CD8-positive, alpha-beta memory T cell (primary cell): ENCODE measurements at regions not wholly inside any gene's neighbourhood (a gene's known extent, or its start where the extent isn't known, plus 50 kb on each side); places are given as distances from the start of the nearest gene placed in this dataset.

ENCODE experiments used
- CTCF ChIA-PET: fragments of 350-600 bp; sonication (Branson Sonifier 250); formaldehyde crosslinking; loops from one replicate; lab custom pipeline; 2021; ENCODE audit warnings: antibody characterized with exemption; lab: Charles Lee
- POLR2A ChIA-PET: fragments of 350-600 bp; sonication (Branson Sonifier 250); formaldehyde crosslinking; loops from one replicate; lab custom pipeline; 2021; ENCODE audit warnings: antibody characterized with exemption; lab: Charles Lee
- DNase-seq, 5 donors: peaks; one replicate each; pipeline versions ENCODE4 v3.0.0 to v3.0.0-alpha.2; 2020 to 2022; ENCODE audit warnings: mixed read lengths in 1 of 5
- H3K27ac ChIP-seq: one replicate; pipeline ENCODE4 v1.7.0; 2013; ENCODE audit warnings: low read depth, mild to moderate bottlenecking, low read length, moderate library complexity
- H3K27me3 ChIP-seq: 2 replicates; pipeline ENCODE4 v1.7.0; 2013; ENCODE audit warnings: low read length, mild to moderate bottlenecking; ENCODE audit not compliant: insufficient read depth, poor library complexity, severe bottlenecking
- H3K36me3 ChIP-seq: 2 replicates; pipeline ENCODE4 v1.7.0; 2013; ENCODE audit warnings: mild to moderate bottlenecking, low read length, moderate library complexity; ENCODE audit not compliant: insufficient read depth
- H3K4me1 ChIP-seq: 2 replicates; pipeline ENCODE4 v1.7.0; 2013; ENCODE audit warnings: mild to moderate bottlenecking, low read length, moderate library complexity; ENCODE audit not compliant: insufficient read depth
- H3K4me3 ChIP-seq: 2 replicates; pipeline ENCODE4 v1.7.0; 2013; ENCODE audit warnings: mild to moderate bottlenecking, low read length
- H3K9me3 ChIP-seq: 2 replicates; pipeline ENCODE4 v1.7.0; 2013; ENCODE audit warnings: mild to moderate bottlenecking, low read length
- H3K27ac Mint-ChIP-seq, 8 donors: one replicate each; pipeline ENCODE4 v1.8.0; 2020 to 2021; ENCODE audit warnings: mixed read lengths in 8 of 8, mild to moderate bottlenecking in 6 of 8, inconsistent platforms in 3 of 8, moderate library complexity in 3 of 8
- H3K27me3 Mint-ChIP-seq, 2 donors: one replicate each; pipeline ENCODE4 v1.8.0; 2020 to 2021; ENCODE audit warnings: mixed read lengths in 2 of 2, mild to moderate bottlenecking in 1 of 2, moderate library complexity in 1 of 2
- H3K36me3 Mint-ChIP-seq, 3 donors: one replicate each; pipeline ENCODE4 v1.8.0; 2020 to 2021; ENCODE audit warnings: mixed read lengths in 3 of 3, inconsistent platforms in 1 of 3, mild to moderate bottlenecking in 1 of 3
- H3K4me1 Mint-ChIP-seq, 3 donors: one replicate each; pipeline ENCODE4 v1.8.0; 2020 to 2021; ENCODE audit warnings: mixed read lengths in 3 of 3, inconsistent platforms in 1 of 3, mild to moderate bottlenecking in 1 of 3
- H3K4me3 Mint-ChIP-seq, 7 donors: one replicate each; pipeline ENCODE4 v1.8.0; 2020 to 2021; ENCODE audit warnings: mixed read lengths in 7 of 7, mild to moderate bottlenecking in 6 of 7, moderate library complexity in 4 of 7, inconsistent platforms in 2 of 7
- H3K9me3 Mint-ChIP-seq, 5 donors: one replicate each; pipeline ENCODE4 v1.8.0; 2020 to 2022; ENCODE audit warnings: mixed read lengths in 5 of 5, mild to moderate bottlenecking in 3 of 5, moderate library complexity in 2 of 5, inconsistent platforms in 1 of 5

DNA sequence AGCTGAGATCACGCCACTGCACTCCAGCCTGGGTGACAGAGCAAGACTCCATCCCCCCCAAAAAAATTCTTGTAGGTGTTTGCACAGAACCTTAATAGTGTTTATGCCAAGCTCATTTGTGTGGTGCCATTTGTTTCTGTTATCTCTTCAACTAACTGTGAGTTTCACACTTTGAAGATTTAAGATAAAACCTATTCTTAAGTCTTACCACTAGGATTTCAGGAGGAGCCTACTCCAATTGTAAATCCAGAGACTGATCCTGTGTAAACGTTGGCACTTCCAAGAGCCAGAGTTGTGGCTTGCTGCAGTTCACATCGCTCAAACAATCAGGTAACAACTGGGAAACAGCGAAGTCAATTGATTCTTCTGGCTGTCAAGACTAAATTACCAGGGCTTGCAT lies 242.4 kb upstream of the SATB1 start:
- no peaks in the 10 kb centered on the region for H3K27me3 ChIP-seq
- peaks cover 2 to 12% (median 9%) of the 10 kb centered on the region in 3 donors for H3K4me1 Mint-ChIP-seq
- no peaks in the 10 kb centered on the region for H3K36me3 ChIP-seq
- peaks cover 3% of the 10 kb centered on the region for H3K4me1 ChIP-seq
- H3K4me3 Mint-ChIP-seq: no peak overlapping the region
- peaks cover 0 to 8% (median 0%) of the 10 kb centered on the region in 3 donors for H3K36me3 Mint-ChIP-seq
- H3K27me3 Mint-ChIP-seq: no peaks in the 10 kb centered on the region
- H3K9me3 ChIP-seq: no peaks in the 10 kb centered on the region
- no peak overlapping the region for H3K27ac Mint-ChIP-seq
- no peaks in the 10 kb centered on the region for H3K9me3 Mint-ChIP-seq
- DNase-seq: no peak
- no peak overlapping the region for H3K27ac ChIP-seq
- CTCF ChIA-PET: no interaction called here
- POLR2A ChIA-PET: no interaction called here
- no peak overlapping the region for H3K4me3 ChIP-seq

DNA sequence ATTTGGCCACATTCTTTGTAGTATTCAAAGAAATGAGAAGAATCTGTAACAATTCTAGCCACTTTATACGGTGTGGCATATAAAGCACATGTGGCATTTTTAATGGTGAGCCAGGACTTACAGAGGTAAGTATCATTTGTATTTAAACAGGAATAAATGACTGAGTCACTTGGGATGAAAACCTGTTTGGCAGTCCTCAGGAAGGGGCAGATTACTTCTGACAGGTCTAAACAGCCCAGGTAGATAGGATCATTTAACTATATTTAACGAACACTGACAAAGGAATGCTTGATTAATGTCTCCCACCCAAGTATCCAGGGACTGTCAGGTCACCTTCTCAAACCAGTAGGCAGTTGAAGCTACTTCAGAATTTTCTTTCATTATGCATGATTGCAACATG lies 241.5 kb upstream of the SATB1 start:
- Mint-ChIP-seq H3K27ac (no peak overlapping the region), H3K9me3 (no peaks in the 10 kb centered on the region), H3K36me3 (peaks cover 0 to 8% (median 0%) of the 10 kb centered on the region in 3 donors), H3K27me3 (no peaks in the 10 kb centered on the region), H3K4me3 (no peak overlapping the region), H3K4me1 (peaks cover 0 to 12% (median 8%) of the 10 kb centered on the region in 3 donors)
- DNase-seq: no peak
- H3K36me3 ChIP-seq: no peaks in the 10 kb centered on the region
- ChIA-PET POLR2A (no interaction called here), CTCF (no interaction called here)
- H3K9me3 ChIP-seq: no peaks in the 10 kb centered on the region
- no peaks in the 10 kb centered on the region for H3K4me1 ChIP-seq
- H3K4me3 ChIP-seq: no peak overlapping the region
- H3K27me3 ChIP-seq: no peaks in the 10 kb centered on the region
- H3K27ac ChIP-seq: no peak overlapping the region

DNA sequence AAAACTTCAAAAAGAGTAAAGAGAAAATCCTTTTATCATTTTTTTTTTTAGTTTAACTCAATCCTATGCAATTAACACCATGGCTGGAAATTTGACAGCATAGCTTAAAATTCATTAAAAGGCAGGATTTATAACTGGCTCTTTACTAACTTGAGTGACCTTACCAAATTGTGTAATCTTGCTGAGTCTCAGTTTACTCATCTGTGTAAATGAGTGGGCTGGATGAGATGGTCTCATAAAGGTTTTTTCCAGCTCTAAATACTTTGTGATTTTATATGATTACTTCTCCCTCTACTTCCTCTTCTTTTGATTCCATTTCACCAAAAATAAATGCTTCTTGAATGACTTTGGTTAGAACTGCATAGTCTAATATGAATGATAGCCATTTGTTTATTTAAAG lies 234.9 kb upstream of the SATB1 start:
- no peaks in the 10 kb centered on the region for H3K9me3 Mint-ChIP-seq
- H3K27ac ChIP-seq: no peak overlapping the region
- H3K4me1 Mint-ChIP-seq: peaks cover 24 to 43% (median 35%) of the 10 kb centered on the region in 3 donors
- no peaks in the 10 kb centered on the region for H3K27me3 ChIP-seq
- H3K9me3 ChIP-seq: no peaks in the 10 kb centered on the region
- no peak for DNase-seq
- peaks cover 0 to 15% (median 0%) of the 10 kb centered on the region in 3 donors for H3K36me3 Mint-ChIP-seq
- peaks cover 26% of the 10 kb centered on the region for H3K4me1 ChIP-seq
- no peak overlapping the region for H3K4me3 Mint-ChIP-seq
- H3K27me3 Mint-ChIP-seq: no peaks in the 10 kb centered on the region
- H3K36me3 ChIP-seq: no peaks in the 10 kb centered on the region
- ChIA-PET POLR2A (no interaction called here), CTCF (interaction anchor here (1.0 kb wide), 1 partner anchor 100 kb away, joined by 4 read pairs; no protein-coding TSS in a partner anchor)
- H3K27ac Mint-ChIP-seq: no peak overlapping the region
- H3K4me3 ChIP-seq: no peak overlapping the region

DNA sequence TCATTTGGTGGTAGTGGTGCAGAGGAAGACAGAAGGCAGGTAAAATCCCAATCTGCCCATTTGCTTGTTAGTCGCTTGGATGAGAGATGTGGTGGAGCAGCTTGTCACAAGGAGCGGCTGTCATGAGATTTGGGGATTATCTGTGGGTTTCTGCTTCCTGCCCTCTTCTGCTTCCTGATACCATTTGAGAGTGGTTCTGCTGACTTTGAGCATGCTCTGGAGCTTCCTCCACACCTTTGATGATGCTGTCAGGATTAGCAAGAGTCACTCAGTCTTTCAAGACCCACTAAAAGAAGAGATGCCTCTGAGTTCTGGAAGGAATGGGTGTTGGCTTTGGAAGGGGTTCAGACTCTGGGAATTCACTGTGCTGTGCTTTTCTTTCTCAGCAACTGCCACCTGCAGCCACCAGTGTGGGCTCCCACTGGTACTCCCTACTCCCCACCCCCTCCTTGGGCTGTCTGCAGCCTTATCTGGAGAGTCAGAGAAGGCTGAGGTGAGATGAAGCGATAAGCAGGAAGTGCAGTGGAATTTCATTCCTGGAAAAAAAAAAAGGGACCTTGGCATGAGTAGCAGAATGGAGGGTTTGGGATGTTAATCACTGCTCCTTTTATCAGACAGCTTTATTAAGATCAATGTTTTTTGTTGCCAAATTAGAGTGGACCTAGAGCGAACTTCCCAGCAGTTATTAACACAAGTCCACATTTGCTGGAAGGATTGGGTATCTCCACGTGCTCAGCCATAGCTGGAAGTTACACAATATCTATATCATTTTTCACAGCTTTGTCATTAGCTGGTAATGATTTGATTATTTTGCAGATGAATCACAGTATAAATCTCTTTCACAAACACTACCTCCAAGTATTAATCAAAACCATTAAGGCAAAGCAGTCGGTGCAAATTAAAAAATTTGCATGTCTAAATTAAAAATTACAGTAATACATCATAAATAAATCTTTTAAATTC lies 233.0 kb upstream of the SATB1 start:
- no peaks in the 10 kb centered on the region for H3K27me3 ChIP-seq
- DNase-seq: peak in 1 of 5 donors; percentile 13
- peaks cover 26% of the 10 kb centered on the region for H3K4me1 ChIP-seq
- no peak overlapping the region for H3K27ac ChIP-seq
- H3K36me3 Mint-ChIP-seq: peaks cover 0 to 9% (median 0%) of the 10 kb centered on the region in 3 donors
- H3K27me3 Mint-ChIP-seq: no peaks in the 10 kb centered on the region
- CTCF ChIA-PET: interaction anchor here (1.1 kb wide), 1 partner anchor 100 kb away, joined by 6 read pairs; no protein-coding TSS in a partner anchor
- H3K4me3 Mint-ChIP-seq: peak overlapping the region in 1 of 7 donors; percentile 50
- no peaks in the 10 kb centered on the region for H3K36me3 ChIP-seq
- peaks cover 24 to 43% (median 35%) of the 10 kb centered on the region in 3 donors for H3K4me1 Mint-ChIP-seq
- H3K9me3 ChIP-seq: no peaks in the 10 kb centered on the region
- POLR2A ChIA-PET: no interaction called here
- H3K9me3 Mint-ChIP-seq: no peaks in the 10 kb centered on the region
- H3K4me3 ChIP-seq: no peak overlapping the region
- H3K27ac Mint-ChIP-seq: peak overlapping the region in 2 of 8 donors; percentile 2 to 61

DNA sequence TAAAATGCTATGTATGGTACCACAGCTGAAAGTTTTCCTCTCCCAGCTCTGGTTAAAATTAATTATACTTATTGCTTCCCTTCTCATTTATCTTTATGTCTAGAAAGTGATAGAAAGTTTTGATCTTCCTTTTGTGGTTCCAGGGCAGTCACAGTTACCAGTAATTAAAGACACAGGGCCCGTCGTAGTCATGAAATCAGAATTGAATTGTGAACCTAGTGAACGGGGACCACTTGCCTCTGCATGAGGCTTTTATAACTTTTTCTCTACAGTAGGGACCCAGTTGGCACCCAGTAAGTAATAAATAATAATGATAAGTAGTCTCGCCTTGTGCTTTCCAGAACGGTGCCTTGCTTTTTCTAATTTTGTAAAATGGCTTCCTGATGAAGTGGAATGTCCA lies 231.7 kb upstream of the SATB1 start:
- no peaks in the 10 kb centered on the region for H3K36me3 ChIP-seq
- H3K4me3 ChIP-seq: no peak overlapping the region
- no peaks in the 10 kb centered on the region for H3K9me3 ChIP-seq
- H3K27me3 Mint-ChIP-seq: no peaks in the 10 kb centered on the region
- no peaks in the 10 kb centered on the region for H3K27me3 ChIP-seq
- no peak overlapping the region for H3K27ac ChIP-seq
- CTCF ChIA-PET: no interaction called here
- peak overlapping the region in 1 of 8 donors; percentile 20 for H3K27ac Mint-ChIP-seq
- H3K4me1 Mint-ChIP-seq: peaks cover 24 to 41% (median 34%) of the 10 kb centered on the region in 3 donors
- no peak overlapping the region for H3K4me3 Mint-ChIP-seq
- peaks cover 0 to 7% (median 0%) of the 10 kb centered on the region in 3 donors for H3K36me3 Mint-ChIP-seq
- H3K9me3 Mint-ChIP-seq: no peaks in the 10 kb centered on the region
- no peak for DNase-seq
- H3K4me1 ChIP-seq: peaks cover 26% of the 10 kb centered on the region
- POLR2A ChIA-PET: no interaction called here

DNA sequence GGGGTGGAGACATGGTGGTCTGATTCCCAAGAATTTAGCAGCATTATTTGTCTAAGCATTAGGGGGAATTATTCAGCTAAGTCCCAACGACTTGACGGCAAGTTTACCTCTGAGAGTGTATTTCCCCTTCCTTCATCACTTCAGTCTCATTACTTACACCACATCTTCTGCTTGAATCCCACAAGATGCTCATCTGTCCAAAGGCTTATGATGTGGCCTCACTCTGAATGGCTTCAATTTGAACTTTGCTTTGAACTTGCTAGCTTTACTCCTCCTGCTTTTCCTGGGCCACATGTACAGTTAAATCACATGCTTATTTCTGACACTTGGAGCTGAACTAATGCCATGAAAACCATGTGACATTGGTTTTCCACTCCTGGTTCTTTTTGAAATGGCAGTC lies 231.3 kb upstream of the SATB1 start:
- no peak overlapping the region for H3K4me3 Mint-ChIP-seq

DNA sequence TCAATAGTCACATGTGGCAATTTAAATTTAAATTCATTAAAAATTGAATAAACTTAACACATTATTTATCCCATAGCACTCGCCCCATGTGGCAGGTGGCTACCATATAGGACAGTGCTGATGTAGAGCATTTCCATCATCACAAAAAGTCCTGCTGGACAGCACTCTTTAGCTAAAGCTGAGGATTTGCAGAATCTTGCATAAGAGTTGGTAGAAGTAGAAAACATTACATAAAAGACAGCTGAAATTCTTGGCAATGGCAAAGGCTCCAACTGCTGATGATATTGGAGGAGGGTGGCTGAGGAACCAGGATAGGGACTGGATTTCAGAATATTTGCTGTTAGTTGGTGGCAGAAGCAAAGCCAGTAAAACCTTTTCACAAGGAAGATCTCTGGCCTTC lies 230.7 kb upstream of the SATB1 start:
- Mint-ChIP-seq H3K36me3 (no peaks in the 10 kb centered on the region), H3K4me1 (peaks cover 19 to 30% (median 25%) of the 10 kb centered on the region in 3 donors), H3K27ac (peak overlapping the region in 1 of 8 donors; percentile 46), H3K27me3 (no peaks in the 10 kb centered on the region), H3K9me3 (no peaks in the 10 kb centered on the region), H3K4me3 (no peak overlapping the region)
- no peak for DNase-seq
- Histone ChIP-seq H3K27me3 (no peaks in the 10 kb centered on the region), H3K27ac (no peak overlapping the region), H3K36me3 (no peaks in the 10 kb centered on the region), H3K4me3 (no peak overlapping the region), H3K9me3 (no peaks in the 10 kb centered on the region), H3K4me1 (peaks cover 26% of the 10 kb centered on the region)
- ChIA-PET POLR2A (no interaction called here), CTCF (interaction anchor here (1.3 kb wide), 1 partner anchor 96 kb away, joined by 3 read pairs; no protein-coding TSS in a partner anchor)

More for the DNA sequence above, 231.3 kb upstream of the SATB1 start:
- Mint-ChIP-seq H3K4me1 (peaks cover 22 to 36% (median 30%) of the 10 kb centered on the region in 3 donors), H3K27ac (no peak overlapping the region), H3K9me3 (no peaks in the 10 kb centered on the region), H3K27me3 (no peaks in the 10 kb centered on the region), H3K36me3 (peaks cover 0 to 6% (median 0%) of the 10 kb centered on the region in 3 donors)
- POLR2A ChIA-PET: no interaction called here
- Histone ChIP-seq H3K27ac (no peak overlapping the region), H3K27me3 (no peaks in the 10 kb centered on the region), H3K9me3 (no peaks in the 10 kb centered on the region), H3K4me3 (no peak overlapping the region), H3K36me3 (no peaks in the 10 kb centered on the region), H3K4me1 (peaks cover 26% of the 10 kb centered on the region)
- CTCF ChIA-PET: interaction anchor here (1.3 kb wide), 1 partner anchor 97 kb away, joined by 3 read pairs; no protein-coding TSS in a partner anchor
- no peak for DNase-seq

DNA sequence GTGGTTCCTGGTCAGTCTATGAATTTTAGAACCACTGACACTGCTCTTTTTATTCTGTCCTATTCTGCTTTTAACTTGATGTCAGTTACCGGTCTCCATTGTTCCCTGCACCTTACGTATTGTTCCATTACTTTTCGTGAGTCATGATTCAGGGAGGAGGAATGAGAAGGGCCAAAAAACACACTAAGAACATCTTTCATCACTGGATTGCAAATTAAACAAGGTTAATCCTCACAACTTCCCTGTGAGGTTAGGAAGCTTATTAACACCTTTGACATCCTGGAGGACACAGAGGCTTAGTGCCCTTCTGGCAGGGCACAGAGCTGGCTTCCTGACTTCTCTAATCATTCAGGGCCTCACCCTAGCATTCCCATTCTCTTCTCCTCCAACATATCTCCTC lies 227.6 kb upstream of the SATB1 start:
- peaks cover 0 to 4% (median 2%) of the 10 kb centered on the region in 3 donors for H3K36me3 Mint-ChIP-seq
- CTCF ChIA-PET: no interaction called here
- peaks cover 27% of the 10 kb centered on the region for H3K4me1 ChIP-seq
- no peak for DNase-seq
- H3K27me3 ChIP-seq: no peaks in the 10 kb centered on the region
- no peak overlapping the region for H3K27ac ChIP-seq
- H3K27me3 Mint-ChIP-seq: peaks cover 0 to 2% of the 10 kb centered on the region in 2 donors
- no peaks in the 10 kb centered on the region for H3K9me3 ChIP-seq
- no peak overlapping the region for H3K4me3 Mint-ChIP-seq
- no peak overlapping the region for H3K27ac Mint-ChIP-seq
- H3K4me3 ChIP-seq: no peak overlapping the region
- no peaks in the 10 kb centered on the region for H3K9me3 Mint-ChIP-seq
- no peaks in the 10 kb centered on the region for H3K36me3 ChIP-seq
- H3K4me1 Mint-ChIP-seq: peaks cover 16 to 34% (median 28%) of the 10 kb centered on the region in 3 donors
- POLR2A ChIA-PET: no interaction called here
